GM12878 (cell line): ENCODE measurements at regions not wholly inside any gene's neighbourhood (a gene's known extent, or its start where the extent isn't known, plus 50 kb on each side); places are given as distances from the start of the nearest gene placed in this dataset.

ENCODE experiments used
- ATAC-seq: fragments of 200-7000 bp; cut with Tn5 transposase; 3 replicates; pipeline ENCODE4 v1.9.1; 2020; ENCODE audit warnings: mild to moderate bottlenecking, moderate library complexity
- BruUV-seq: library from RNA; stranded (reverse); fragments of 400-500 nt; replicated peaks from 2 replicates; lab custom pipeline; 2021; lab: Mats Ljungman, UMichigan
- CTCF ChIA-PET: fragments of 300-600 bp; sonication (Branson Sonifier 250); formaldehyde crosslinking; extraction: SDS; loops from one replicate; lab custom pipeline; 2021; ENCODE audit warnings: inconsistent platforms; lab: Yijun Ruan, JAX
- POLR2A ChIA-PET: fragments of 350-600 bp; formaldehyde crosslinking; extraction: SDS; loops from one replicate; lab custom pipeline; 2021; ENCODE audit warnings: inconsistent platforms; lab: Charles Lee
- RAD21 ChIA-PET: fragments of 300-600 bp; sonication (Branson Sonifier 250); formaldehyde crosslinking; loops from one replicate; lab custom pipeline; 2023; ENCODE audit warnings: antibody characterized with exemption; ENCODE audit not compliant: unreplicated experiment; lab: Charles Lee
- SMC1A ChIA-PET: fragments of 300-600 bp; sonication (Branson Sonifier 250); formaldehyde crosslinking; loops from one replicate; lab custom pipeline; 2023; ENCODE audit not compliant: unreplicated experiment, uncharacterized antibody; lab: Charles Lee
- DNase-seq: peaks from one replicate; pipeline ENCODE4 v3.0.0-alpha.2; 2011; ENCODE audit warnings: low read depth, low spot score
- FAIRE-seq: peaks from 3 replicates; lab custom pipeline; 2011; peaks lifted over from hg19 to GRCh38; lab: Jason Lieb, UNC
- H2AFZ ChIP-seq: 2 replicates; pipeline ENCODE4 v1.6.0; 2011; ENCODE audit warnings: low read depth, low read length, control low read depth; ENCODE audit not compliant: control insufficient read depth
- H3K27ac ChIP-seq: 2 replicates; pipeline ENCODE4 v1.5.1; 2011; ENCODE audit warnings: control low read depth; ENCODE audit not compliant: control insufficient read depth, insufficient read depth
- H3K27me3 ChIP-seq, 2 experiments: replicated peaks in 1 of 2; 2 replicates each; pipeline versions ENCODE4 v1.6.0 to v1.6.1; 2011; ENCODE audit warnings: low read length in 1 of 2; ENCODE audit not compliant: control insufficient read depth in 2 of 2, insufficient read depth in 2 of 2
- H3K36me3 ChIP-seq, 2 experiments: 2 replicates each; pipeline ENCODE4 v1.5.1; 2011; ENCODE audit warnings: low read length in 1 of 2; ENCODE audit not compliant: control insufficient read depth in 2 of 2, insufficient read depth in 2 of 2
- H3K4me1 ChIP-seq: 2 replicates; pipeline ENCODE4 v1.6.1; 2011; ENCODE audit warnings: mild to moderate bottlenecking, low read length, moderate library complexity, mixed read lengths; ENCODE audit not compliant: control insufficient read depth, insufficient read depth
- H3K4me2 ChIP-seq: 2 replicates; pipeline ENCODE4 v1.6.0; 2011; ENCODE audit warnings: control low read depth; ENCODE audit not compliant: control insufficient read depth, insufficient read depth
- H3K4me3 ChIP-seq: fragments of 200-600 bp; sonication (generic); 2 replicates; pipeline ENCODE4 v1.5.1; 2016
- H3K79me2 ChIP-seq: 2 replicates; pipeline ENCODE4 v1.6.0; 2011; ENCODE audit warnings: low read length; ENCODE audit not compliant: control insufficient read depth, insufficient read depth
- H3K9ac ChIP-seq: 2 replicates; pipeline ENCODE4 v1.8.0; 2011; ENCODE audit warnings: low read length, control low read depth, mixed read lengths; ENCODE audit not compliant: control insufficient read depth, insufficient read depth
- H3K9me3 ChIP-seq: replicated peaks from 3 replicates; pipeline ENCODE4 v1.5.1; 2011; ENCODE audit warnings: mild to moderate bottlenecking, low read length; ENCODE audit not compliant: control insufficient read depth, insufficient read depth
- H4K20me1 ChIP-seq: 2 replicates; pipeline ENCODE4 v1.6.0; 2011; ENCODE audit not compliant: control insufficient read depth, insufficient read depth
- ATF3 ChIP-seq: IDR thresholded peaks from 2 replicates; pipeline ENCODE4 v1.6.1; 2011; ENCODE audit warnings: low read depth, mild to moderate bottlenecking, low read length, moderate library complexity, borderline replicate concordance; ENCODE audit errors: extremely low read depth
- BACH1 ChIP-seq: fragments of 450-650 bp; IDR thresholded peaks from 2 replicates; pipeline ENCODE4 v1.6.1; 2017; ENCODE audit warnings: mild to moderate bottlenecking, borderline replicate concordance
- BCL3 ChIP-seq: IDR thresholded peaks from 2 replicates; pipeline ENCODE4 v1.6.1; 2011; ENCODE audit warnings: borderline replicate concordance, low read depth, mild to moderate bottlenecking, moderate library complexity, low read length; ENCODE audit not compliant: insufficient read depth, poor library complexity, severe bottlenecking
- BRCA1 ChIP-seq: IDR thresholded peaks from 2 replicates; pipeline ENCODE4 v1.6.1; 2011; ENCODE audit warnings: low read depth, low read length, improper control_type of control experiment
- IRF3 ChIP-seq: fragments of 450-650 bp; IDR thresholded peaks from 2 replicates; pipeline ENCODE4 v1.6.1; 2014; ENCODE audit warnings: mild to moderate bottlenecking
- MYC ChIP-seq: IDR thresholded peaks from 2 replicates; pipeline ENCODE4 v1.6.1; 2011; ENCODE audit warnings: mild to moderate bottlenecking, low read length, moderate library complexity, inconsistent platforms; ENCODE audit not compliant: insufficient read depth, insufficient replicate concordance, insufficient read length, severe bottlenecking
- NFIC ChIP-seq: IDR thresholded peaks from 2 replicates; pipeline ENCODE4 v1.6.1; 2012; ENCODE audit warnings: low read depth, mild to moderate bottlenecking, inconsistent platforms, low read length, moderate library complexity
- PBX3 ChIP-seq: IDR thresholded peaks from 2 replicates; pipeline ENCODE4 v1.6.1; 2011; ENCODE audit warnings: mild to moderate bottlenecking, low read depth, low read length, moderate library complexity; ENCODE audit not compliant: insufficient replicate concordance
- POLR2A ChIP-seq: IDR thresholded peaks from 2 replicates; pipeline ENCODE4 v1.6.1; 2011; ENCODE audit warnings: low read depth, mild to moderate bottlenecking, low read length
- RAD51 ChIP-seq: fragments of 450-650 bp; IDR thresholded peaks from 2 replicates; pipeline ENCODE4 v1.6.1; 2016; ENCODE audit warnings: moderate library complexity, mild to moderate bottlenecking, inconsistent platforms
- SIX5 ChIP-seq: IDR thresholded peaks from 2 replicates; pipeline ENCODE4 v1.6.1; 2011; ENCODE audit warnings: mild to moderate bottlenecking, low read depth, low read length, moderate library complexity; ENCODE audit not compliant: severe bottlenecking
- ZBTB40 ChIP-seq: fragments of 450-650 bp; IDR thresholded peaks from 2 replicates; pipeline ENCODE4 v1.6.1; 2016; ENCODE audit warnings: mild to moderate bottlenecking, moderate library complexity, borderline replicate concordance
- WGBS: methylation state at CpG from one replicate; pipeline ENCODE4 v1.1.6; 2016; ENCODE audit warnings: low lambda C conversion rate; ENCODE audit not compliant: insufficient replicate concordance, insufficient coverage; ENCODE audit errors: missing lambda C conversion rate; 5-methylcytosine and 5-hydroxymethylcytosine counted together
- in situ Hi-C: fragments of 300-500 bp; cut with MboI; formaldehyde crosslinking; loops from 9 replicates; pipeline ENCODE4 v1.14.3; 2018; ENCODE audit warnings: mixed read lengths
- intact Hi-C: fragments of 100-400 bp; cut with micrococcal nuclease; formaldehyde crosslinking; loops from one replicate; pipeline ENCODE4 v1.14.2; 2022; ENCODE audit not compliant: unreplicated experiment

- POLR2A ChIA-PET, result no interaction called here
- Histone ChIP-seq H4K20me1 (no peaks in the 10 kb centered on the region), H3K27ac (no peak overlapping the region), H2AFZ (no peak overlapping the region), H3K4me2 (no peak overlapping the region), H3K4me1 (no peaks in the 10 kb centered on the region), H3K9ac (no peak overlapping the region), H3K36me3 (no peaks in the 10 kb centered on the region), H3K4me3 (no peak overlapping the region), H3K27me3 (no peaks in the 10 kb centered on the region), H3K79me2 (no peaks in the 10 kb centered on the region), H3K9me3 (no peaks in the 10 kb centered on the region; the same call in 2 of the 3 replicates)
- FAIRE-seq (no peak), ATAC-seq (no peak), DNase-seq (no peak)
- intact Hi-C loops, result no loop called here
- WGBS, result 49% methylated on average over 18 of the region's 18 CpGs
- SMC1A ChIA-PET, result no interaction called here
- in situ Hi-C loops, result no loop called here
- no TSS peak for BruUV-seq
- RAD21 ChIA-PET, result no interaction called here
- CTCF ChIA-PET, result no interaction called here
- no peak for TF ChIP-seq BCL3
- no peak for TF ChIP-seq POLR2A
- TF ChIP-seq BRCA1, result no peak
- no peak for TF ChIP-seq PBX3
- no peak for TF ChIP-seq ATF3
- no peak for TF ChIP-seq MYC
- TF ChIP-seq RAD51, result no peak
- no peak for TF ChIP-seq ZBTB40
- no peak for TF ChIP-seq NFIC
- no peak for TF ChIP-seq SIX5
- no peak for TF ChIP-seq BACH1
- TF ChIP-seq IRF3, result no peak
Observed at GRCh38 chr22:49381595-49382450, 445.9 kb downstream of the BRD1 start.
